SK-N-SH (cell line): ENCODE measurements at regions not wholly inside any gene's neighbourhood (a gene's known extent, or its start where the extent isn't known, plus 50 kb on each side); places are given as distances from the start of the nearest gene placed in this dataset.

Experiments
- CHD2 ChIP-seq: fragments of 150-350 bp; IDR thresholded peaks from 2 replicates; pipeline ENCODE4 v1.6.1; 2018; ENCODE audit warnings: low read length; ENCODE audit not compliant: partially characterized antibody
- CTCF ChIP-seq: fragments of 200-600 bp; sonication (generic); IDR thresholded peaks from 2 replicates; pipeline ENCODE4 v1.6.1; 2017; ENCODE audit warnings: antibody characterized with exemption, mild to moderate bottlenecking, moderate library complexity
- ELF1 ChIP-seq: IDR thresholded peaks from 2 replicates; pipeline ENCODE4 v1.4.0; 2012
- EP300 ChIP-seq, 2 experiments: IDR thresholded peaks; 2 replicates each; pipeline versions ENCODE4 v1.4.0 to v1.6.1; 2012; ENCODE audit warnings: borderline replicate concordance in 1 of 2, low read depth in 1 of 2, low read length in 1 of 2
- MAX ChIP-seq: IDR thresholded peaks from 2 replicates; pipeline ENCODE4 v1.4.0; 2012; ENCODE audit warnings: low read depth
- RFX5 ChIP-seq: IDR thresholded peaks from 2 replicates; pipeline ENCODE4 v1.6.1; 2012; ENCODE audit warnings: mild to moderate bottlenecking, improper control_type of control experiment, low read length
- SIN3A ChIP-seq: IDR thresholded peaks from 2 replicates; pipeline ENCODE4 v1.6.1; 2012; ENCODE audit warnings: low read depth, mild to moderate bottlenecking, low read length, moderate library complexity, borderline replicate concordance
- TCF12 ChIP-seq: IDR thresholded peaks from 2 replicates; pipeline ENCODE4 v1.4.0; 2012
- USF1 ChIP-seq: IDR thresholded peaks from 2 replicates; pipeline ENCODE4 v1.4.0; 2012; ENCODE audit warnings: low read depth, borderline replicate concordance
- YY1 ChIP-seq: IDR thresholded peaks from 2 replicates; pipeline ENCODE4 v1.4.0; 2012; ENCODE audit warnings: low read depth, mild to moderate bottlenecking

DNA sequence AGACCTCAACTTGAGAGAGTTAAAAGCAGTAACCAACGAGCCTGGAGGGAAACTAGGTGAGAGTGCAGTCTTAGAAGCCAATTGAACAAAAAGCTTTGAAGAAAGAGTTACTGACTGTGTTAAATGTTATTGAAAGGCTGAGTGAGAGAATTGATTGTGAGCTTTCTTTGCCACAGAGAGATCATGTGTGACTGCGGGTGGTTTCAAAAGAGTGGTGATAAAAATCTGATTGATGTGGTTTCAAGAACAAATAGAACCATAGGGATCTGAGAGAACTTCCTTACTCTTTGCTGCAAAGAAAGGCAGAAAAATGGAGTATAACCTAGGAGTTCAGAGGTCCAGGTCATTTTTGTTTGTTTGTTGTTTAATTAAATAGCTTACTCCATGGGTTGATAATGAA is 759.9 kb upstream of the ALCAM start:
- TF ChIP-seq CTCF: no peak
- no peak for TF ChIP-seq RFX5
- TF ChIP-seq EP300 (IDR thresholded peaks at IDR 0.05; ENCODE audit: borderline replicate concordance in 1 of 2, low read depth in 1 of 2, low read length in 1 of 2): no peak
- TF ChIP-seq MAX: no peak
- TF ChIP-seq YY1: no peak
- TF ChIP-seq CHD2: no peak
- TF ChIP-seq SIN3A: no peak
- TF ChIP-seq USF1: no peak
- no peak for TF ChIP-seq ELF1
- no peak for TF ChIP-seq TCF12
